ENCODE measurements at regions not wholly inside any gene's neighbourhood (a gene's known extent, or its start where the extent isn't known, plus 50 kb on each side); places are given as distances from the start of the nearest gene placed in this dataset.
"Not testable (repeated sequence)": the region's sequence is repeated elsewhere in the genome, so short reads cannot be mapped to it uniquely, and the experiment has no call there.

- DNase-seq = no peak
These were observed 50.4 kb downstream of the SHOC1 start for GRCh38 chr9:111744363-111744762.

GRCh38 chr9:111743275-111743674 lies 51.5 kb downstream of the SHOC1 start:
- DNase-seq = peak; percentile 31

- DNase-seq = no peak
These were observed 54.0 kb downstream of the SHOC1 start for GRCh38 chr9:111740739-111741138.

- no peak for DNase-seq
These were observed 58.0 kb downstream of the SHOC1 start for GRCh38 chr9:111736714-111737113.

GRCh38 chr9:111735344-111735743 lies 59.4 kb downstream of the SHOC1 start:
- DNase-seq = not testable (repeated sequence)

GRCh38 chr9:111731928-111732327 lies 62.8 kb downstream of the SHOC1 start:
- DNase-seq = no peak

GRCh38 chr9:111730937-111731567 lies 63.7 kb downstream of the SHOC1 start:
- no peak for DNase-seq

- DNase-seq = no peak
These were observed 65.9 kb downstream of the SHOC1 start for GRCh38 chr9:111728617-111729366.

GRCh38 chr9:111728143-111728542 lies 66.6 kb downstream of the SHOC1 start:
- DNase-seq = no peak

- DNase-seq = no peak
These were observed 65.5 kb downstream of the GNG10 start for GRCh38 chr9:111726949-111727348.

- no peak for DNase-seq
These were observed 58.8 kb downstream of the GNG10 start for GRCh38 chr9:111720174-111720573.

Measured in suppressor macrophage treated with lipopolysaccharide for 4 hours (primary cell).